ENCODE measurements at regions not wholly inside any gene's neighbourhood (a gene's known extent, or its start where the extent isn't known, plus 50 kb on each side); places are given as distances from the start of the nearest gene placed in this dataset.

DNA sequence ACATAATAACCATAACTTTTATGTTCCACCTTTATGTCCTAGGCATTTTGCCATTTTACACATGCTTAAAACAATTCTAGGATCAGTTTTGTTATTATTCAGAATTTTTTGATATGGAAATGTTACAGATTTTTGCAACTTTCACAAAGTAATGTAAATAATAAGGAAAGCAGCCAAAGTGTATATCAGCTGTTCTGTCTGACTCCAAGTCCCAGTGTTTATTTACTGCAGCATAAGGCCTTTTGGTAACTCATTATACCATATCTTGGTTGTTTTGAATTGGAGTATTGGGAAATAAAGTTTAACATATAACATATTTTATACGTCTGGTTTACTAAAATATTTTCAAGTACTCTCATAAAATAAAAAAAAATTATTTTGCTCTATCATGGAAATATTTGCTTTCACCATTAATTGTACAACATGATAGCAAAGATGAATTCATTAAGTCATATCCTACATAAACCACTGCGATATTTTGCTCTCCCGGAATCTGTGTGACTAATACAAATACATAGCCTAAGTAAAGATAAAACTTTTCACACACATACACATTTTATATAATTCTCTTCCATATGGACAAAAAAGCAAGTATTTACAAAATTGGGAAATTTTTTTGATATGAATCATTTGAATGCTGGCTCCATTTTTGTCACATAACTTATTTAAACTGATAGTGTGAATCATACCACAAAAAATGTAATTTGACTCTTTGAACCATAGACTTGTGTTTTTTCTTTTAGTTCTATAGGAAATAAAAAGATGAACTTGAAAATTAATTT, 399.0 kb downstream of the PABPC4L start:
- no peak for DNase-seq (ENCODE audit: low read depth)
- CTCF ChIA-PET = no interaction called here
- H3K36me3 ChIP-seq (ENCODE audit: control insufficient read depth, insufficient read depth, low read length) = no peaks in the 10 kb centered on the region
- no peak for TF ChIP-seq CTCF (IDR thresholded peaks at IDR 0.05; ENCODE audit: insufficient read depth, low read depth, low read length)
- H3K27me3 ChIP-seq (ENCODE audit: control insufficient read depth, insufficient read depth, low read length) = no peaks in the 10 kb centered on the region
- H3K4me3 ChIP-seq (ENCODE audit: low read depth, low read length) = no peak overlapping the region
- POLR2A ChIA-PET = no interaction called here

DNA sequence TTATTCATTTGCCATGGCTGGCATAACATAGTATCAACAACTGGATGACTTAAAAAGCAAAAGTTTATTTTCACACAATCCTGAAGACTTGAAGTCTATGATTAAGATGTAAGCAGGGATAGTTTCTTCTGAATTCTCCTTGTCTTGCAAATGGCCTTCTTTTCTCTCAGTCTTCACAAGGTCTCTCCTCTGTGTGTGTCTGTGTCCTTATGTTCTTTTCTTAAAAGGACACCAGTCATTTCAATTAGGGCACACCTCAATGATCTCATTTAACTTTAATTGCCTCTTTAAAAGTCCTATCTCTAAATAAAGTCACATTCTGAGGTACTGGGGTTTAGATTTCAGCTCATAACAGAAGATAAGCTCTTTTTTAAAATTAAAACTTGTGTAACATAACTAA, 399.7 kb downstream of the PABPC4L start:
- ChIA-PET CTCF (no interaction called here), POLR2A (no interaction called here)
- Histone ChIP-seq H3K27me3 (ENCODE audit: control insufficient read depth, insufficient read depth, low read length) (no peaks in the 10 kb centered on the region), H3K4me3 (ENCODE audit: low read depth, low read length) (no peak overlapping the region), H3K36me3 (ENCODE audit: control insufficient read depth, insufficient read depth, low read length) (no peaks in the 10 kb centered on the region)
- no peak for DNase-seq (ENCODE audit: low read depth)
- TF ChIP-seq CTCF (IDR thresholded peaks at IDR 0.05; ENCODE audit: insufficient read depth, low read depth, low read length) = no peak

DNA sequence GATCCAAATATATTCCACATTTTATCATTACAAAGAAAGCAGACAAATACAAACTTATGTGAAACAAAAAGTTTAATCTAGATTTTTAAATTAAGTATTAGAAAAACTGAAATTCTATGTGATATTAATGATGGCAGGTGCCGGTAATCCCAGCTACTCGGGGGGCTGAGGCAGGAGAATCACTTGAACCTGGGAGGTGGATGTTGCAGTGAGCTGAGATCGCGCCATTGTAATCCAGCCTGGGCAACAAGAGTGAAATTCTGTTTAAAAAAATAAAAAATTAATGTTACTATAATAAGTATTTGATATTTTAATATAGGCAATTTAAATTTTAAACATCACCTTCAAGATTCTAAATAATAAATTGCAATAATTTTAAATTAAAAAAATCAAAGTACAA, 400.6 kb downstream of the PABPC4L start:
- ChIA-PET POLR2A (no interaction called here), CTCF (no interaction called here)
- no peak for DNase-seq (ENCODE audit: low read depth)
- Histone ChIP-seq H3K36me3 (ENCODE audit: control insufficient read depth, insufficient read depth, low read length) (no peaks in the 10 kb centered on the region), H3K4me3 (ENCODE audit: low read depth, low read length) (no peak overlapping the region), H3K27me3 (ENCODE audit: control insufficient read depth, insufficient read depth, low read length) (no peaks in the 10 kb centered on the region)
- no peak for TF ChIP-seq CTCF (IDR thresholded peaks at IDR 0.05; ENCODE audit: insufficient read depth, low read depth, low read length)

- CTCF ChIA-PET = no interaction called here
- no peaks in the 10 kb centered on the region for H3K27me3 ChIP-seq (ENCODE audit: control insufficient read depth, insufficient read depth, low read length)
- no peak for DNase-seq (ENCODE audit: low read depth)
- no peak for TF ChIP-seq CTCF (IDR thresholded peaks at IDR 0.05; ENCODE audit: insufficient read depth, low read depth, low read length)
- POLR2A ChIA-PET = no interaction called here
- H3K36me3 ChIP-seq (ENCODE audit: control insufficient read depth, insufficient read depth, low read length) = no peaks in the 10 kb centered on the region
- H3K4me3 ChIP-seq (ENCODE audit: low read depth, low read length) = no peak overlapping the region
Measured at GRCh38 chr4:133799717-133800315, 401.8 kb downstream of the PABPC4L start.

- H3K27me3 ChIP-seq (ENCODE audit: control insufficient read depth, insufficient read depth, low read length) = no peaks in the 10 kb centered on the region
- no peaks in the 10 kb centered on the region for H3K36me3 ChIP-seq (ENCODE audit: control insufficient read depth, insufficient read depth, low read length)
- no peak for DNase-seq (ENCODE audit: low read depth)
- POLR2A ChIA-PET = interaction anchor here (0.5 kb wide), 1 partner anchor 86 kb away, joined by 3 read pairs; no protein-coding TSS in a partner anchor
- H3K4me3 ChIP-seq (ENCODE audit: low read depth, low read length) = no peak overlapping the region
- CTCF ChIA-PET = no interaction called here
- TF ChIP-seq CTCF (IDR thresholded peaks at IDR 0.05; ENCODE audit: insufficient read depth, low read depth, low read length) = no peak
Measured at GRCh38 chr4:133777661-133778060, 423.9 kb downstream of the PABPC4L start.
